ENCODE measurements at regions not wholly inside any gene's neighbourhood (a gene's known extent, or its start where the extent isn't known, plus 50 kb on each side); places are given as distances from the start of the nearest gene placed in this dataset.

- TF ChIP-seq KAT2A (conservative IDR thresholded peaks at IDR 0.05; ENCODE audit: control insufficient read depth, low read depth, low read length) (no peak), MAX (IDR thresholded peaks at IDR 0.05; ENCODE audit: low read depth, low read length) (no peak)
These were observed 182.8 kb downstream of the CD47 start (continued) for GRCh38 chr3:107907996-107908395.

GRCh38 chr3:107904536-107905066 lies 186.2 kb downstream of the CD47 start:
- ATAC-seq, result no peak
- intact Hi-C loops (cut with micrococcal nuclease; ENCODE audit: unreplicated experiment), result no loop called here
- in situ Hi-C loops (cut with MboI), result no loop called here
- TF ChIP-seq CREM (IDR thresholded peaks at IDR 0.05; ENCODE audit: low read depth), result no peak
- TF ChIP-seq ATF2 (IDR thresholded peaks at IDR 0.05; ENCODE audit: low read length), result no peak
- TF ChIP-seq BCL11A (IDR thresholded peaks at IDR 0.05; ENCODE audit: low read depth, low read length), result no peak
- TF ChIP-seq SUPT20H (IDR thresholded peaks at IDR 0.05; ENCODE audit: borderline replicate concordance, control insufficient read depth, low read depth, low read length), result no peak
- TF ChIP-seq ZNF592 (IDR thresholded peaks at IDR 0.05), result no peak
- TF ChIP-seq SRF (IDR thresholded peaks at IDR 0.05; ENCODE audit: low read depth in 2 of 2, low read length in 2 of 2), result no peak
- no peak for TF ChIP-seq CEBPB (IDR thresholded peaks at IDR 0.05; ENCODE audit: borderline replicate concordance in 1 of 2, low read depth in 2 of 2, low read length in 2 of 2)
- TF ChIP-seq CHD2 (IDR thresholded peaks at IDR 0.05; ENCODE audit: borderline replicate concordance, low read depth, low read length), result no peak
- TF ChIP-seq HDAC6 (IDR thresholded peaks at IDR 0.05; ENCODE audit: unreplicated experiment), result no peak
- WGBS (ENCODE audit: insufficient coverage, insufficient replicate concordance, low lambda C conversion rate, missing lambda C conversion rate), result 28% methylated on average over 6 of the region's 6 CpGs
- Histone ChIP-seq H3K36me3 (ENCODE audit: control insufficient read depth in 2 of 2, insufficient read depth in 2 of 2, low read length in 1 of 2) (no peaks in the 10 kb centered on the region), H2AFZ (ENCODE audit: control insufficient read depth, low read depth, low read length) (no peak overlapping the region), H4K20me1 (ENCODE audit: control insufficient read depth, insufficient read depth) (no peaks in the 10 kb centered on the region), H3K4me1 (ENCODE audit: control insufficient read depth, insufficient read depth, low read length) (no peaks in the 10 kb centered on the region), H3K27me3 (replicated peaks in 1 of 2; ENCODE audit: control insufficient read depth in 2 of 2, insufficient read depth in 2 of 2, low read length in 1 of 2) (peaks cover 1 to 15% of the 10 kb centered on the region in 2 experiments; a peak in 3 of 4 replicates), H3K9ac (ENCODE audit: control insufficient read depth, insufficient read depth, low read length) (no peak overlapping the region), H3K27ac (ENCODE audit: control insufficient read depth, insufficient read depth) (no peak overlapping the region), H3K79me2 (ENCODE audit: control insufficient read depth, insufficient read depth, low read length) (no peaks in the 10 kb centered on the region), H3K4me2 (ENCODE audit: control insufficient read depth, insufficient read depth) (no peak overlapping the region), H3K9me3 (replicated peaks; ENCODE audit: control insufficient read depth, insufficient read depth, low read length) (no peaks in the 10 kb centered on the region), H3K4me3 (no peak overlapping the region)
- RAD21 ChIA-PET (ENCODE audit: unreplicated experiment), result no interaction called here
- CTCF ChIA-PET, result interaction anchor here (1.0 to 1.2 kb wide), 2 partner anchors 22 to 50 kb away, joined by 3 read pairs; no protein-coding TSS in a partner anchor
- POLR2A ChIA-PET, result no interaction called here
- DNase-seq (ENCODE audit: low read depth, low spot score), result no peak
- SMC1A ChIA-PET (ENCODE audit: uncharacterized antibody, unreplicated experiment), result interaction anchor here (0.9 to 1.1 kb wide), 3 partner anchors 11 to 336 kb away, joined by 3 to 4 read pairs (median 3); no protein-coding TSS in a partner anchor
- FAIRE-seq, result no peak
- BruUV-seq (replicated peaks), result no TSS peak

All from GM12878 (cell line).